ENCODE measurements at regions not wholly inside any gene's neighbourhood (a gene's known extent, or its start where the extent isn't known, plus 50 kb on each side); places are given as distances from the start of the nearest gene placed in this dataset.

GRCh38 chr1:147095691-147096090, 76.6 kb downstream of the PRKAB2 start:
- in situ Hi-C loops (cut with MboI) = no loop called here
- no peak for FAIRE-seq
- TF ChIP-seq GTF2E2 (tag; IDR thresholded peaks at IDR 0.05) (no peak), ZNF124 (CRISPR knock-in tag; IDR thresholded peaks at IDR 0.05) (no peak), ZKSCAN3 (CRISPR knock-in tag; IDR thresholded peaks at IDR 0.05) (no peak), HSF4 (CRISPR knock-in tag; IDR thresholded peaks at IDR 0.05; ENCODE audit: borderline replicate concordance) (no peak), RERE (CRISPR knock-in tag; IDR thresholded peaks at IDR 0.05; ENCODE audit: borderline replicate concordance) (no peak), SNAPC5 (CRISPR knock-in tag; IDR thresholded peaks at IDR 0.05) (no peak), KHSRP (IDR thresholded peaks at IDR 0.05) (no peak), ZNF512 (tag; IDR thresholded peaks at IDR 0.05) (no peak), CBX8 (IDR thresholded peaks at IDR 0.05; ENCODE audit: borderline replicate concordance, extremely low read depth, low read depth, low read length, poor library complexity, severe bottlenecking) (no peak), KDM1A (IDR thresholded peaks at IDR 0.05) (no peak), ETS2 (tag; IDR thresholded peaks at IDR 0.05; ENCODE audit: borderline replicate concordance, poor library complexity, severe bottlenecking) (no peak), MAFF (IDR thresholded peaks at IDR 0.05; ENCODE audit: low read length) (no peak), CBX5 (IDR thresholded peaks at IDR 0.05; ENCODE audit: borderline replicate concordance, low read depth) (no peak), MTF1 (CRISPR knock-in tag; IDR thresholded peaks at IDR 0.05; ENCODE audit: borderline replicate concordance) (no peak), MAFK (IDR thresholded peaks at IDR 0.05; ENCODE audit: low read length) (no peak), RBBP5 (IDR thresholded peaks at IDR 0.05; ENCODE audit: borderline replicate concordance, insufficient read depth, low read length, poor library complexity, severe bottlenecking) (no peak), FOS (IDR thresholded peaks at IDR 0.05; ENCODE audit: extremely low read depth, insufficient read length) (no peak), NEUROD1 (IDR thresholded peaks at IDR 0.05; ENCODE audit: borderline replicate concordance, low read depth, low read length, partially characterized antibody) (no peak)

More at GRCh38 chr1:147095691-147096090, 76.6 kb downstream of the PRKAB2 start:
- Histone ChIP-seq H3K9me3 (replicated peaks; ENCODE audit: control insufficient read depth, insufficient read depth, low read depth, low read length) (no peaks in the 10 kb centered on the region), H3K4me1 (replicated peaks in 1 of 2; ENCODE audit: control insufficient read depth in 2 of 2, insufficient read depth in 2 of 2, low read length in 2 of 2) (peaks cover 0 to 6% of the 10 kb centered on the region in 2 experiments; a peak in 2 of 5 replicates), H3K9ac (ENCODE audit: insufficient read depth in 1 of 2, low read depth in 2 of 2, low read length in 2 of 2) (no peak overlapping the region), H3K9me1 (ENCODE audit: control insufficient read depth, insufficient read depth, low read length) (no peaks in the 10 kb centered on the region), H4K20me1 (replicated peaks; ENCODE audit: control insufficient read depth, insufficient read depth, low read length) (no peaks in the 10 kb centered on the region), H3K27ac (ENCODE audit: extremely low read depth, low read depth, low read length) (no peak overlapping the region), H3K79me2 (ENCODE audit: control insufficient read depth, insufficient read depth, low read length) (no peaks in the 10 kb centered on the region), H2AFZ (ENCODE audit: low read depth, low read length) (no peak overlapping the region), H3K4me3 (no peak overlapping the region), H3K4me2 (ENCODE audit: insufficient read depth, low read length) (no peak overlapping the region), H3K36me3 (ENCODE audit: control insufficient read depth, insufficient read depth, low read length) (no peaks in the 10 kb centered on the region), H3K27me3 (ENCODE audit: control insufficient read depth in 2 of 2, insufficient read depth in 2 of 2, low read length in 2 of 2) (no peaks in the 10 kb centered on the region)
- no peak for ATAC-seq
- intact Hi-C loops (cut with micrococcal nuclease) = loop anchor here (5.0 kb wide), 1 partner anchor 147 kb away; the partner anchor contains the start of gene CHD1L
- no peak for DNase-seq (ENCODE audit: extremely low read depth in 1 of 4, low spot score in 3 of 4)
- WGBS (ENCODE audit: insufficient coverage, low coverage, missing lambda C conversion rate) = 20% methylated on average over 4 of the region's 4 CpGs
- ChIA-PET CTCF (ENCODE audit: low intra/inter-chr PET ratio) (no interaction called here), POLR2A (no interaction called here)
- no TSS peak for BruUV-seq (replicated peaks)

All from K562 (cell line).